ENCODE measurements at regions not wholly inside any gene's neighbourhood (a gene's known extent, or its start where the extent isn't known, plus 50 kb on each side); places are given as distances from the start of the nearest gene placed in this dataset.

DNA sequence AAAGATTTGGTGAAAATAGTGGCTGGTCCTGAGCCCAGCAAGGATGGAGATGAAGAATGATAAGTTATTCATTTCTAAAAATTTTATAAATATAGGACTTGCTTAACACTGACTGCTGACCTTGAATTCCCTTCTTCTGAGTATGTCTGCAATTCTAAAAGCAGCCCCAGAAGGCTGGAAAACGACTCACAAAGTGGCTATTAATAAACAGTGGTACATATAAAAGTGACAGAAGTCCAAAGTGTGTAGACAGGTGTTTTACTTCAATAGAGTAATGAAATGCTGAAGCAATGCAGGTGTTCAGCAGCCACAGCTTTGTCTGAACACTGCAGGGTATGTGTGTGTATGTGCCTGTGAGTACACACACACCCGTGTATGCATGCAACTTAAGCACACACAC, 219.0 kb upstream of the NRIP1 start:
- TF ChIP-seq POLR2AphosphoS5 (IDR thresholded peaks at IDR 0.05; ENCODE audit: low read depth) (no peak), GABPA (IDR thresholded peaks at IDR 0.05; ENCODE audit: low read depth) (no peak), SPI1 (IDR thresholded peaks at IDR 0.05; ENCODE audit: borderline replicate concordance, low read depth) (no peak)
- TF ChIP-seq, protein P1, sequence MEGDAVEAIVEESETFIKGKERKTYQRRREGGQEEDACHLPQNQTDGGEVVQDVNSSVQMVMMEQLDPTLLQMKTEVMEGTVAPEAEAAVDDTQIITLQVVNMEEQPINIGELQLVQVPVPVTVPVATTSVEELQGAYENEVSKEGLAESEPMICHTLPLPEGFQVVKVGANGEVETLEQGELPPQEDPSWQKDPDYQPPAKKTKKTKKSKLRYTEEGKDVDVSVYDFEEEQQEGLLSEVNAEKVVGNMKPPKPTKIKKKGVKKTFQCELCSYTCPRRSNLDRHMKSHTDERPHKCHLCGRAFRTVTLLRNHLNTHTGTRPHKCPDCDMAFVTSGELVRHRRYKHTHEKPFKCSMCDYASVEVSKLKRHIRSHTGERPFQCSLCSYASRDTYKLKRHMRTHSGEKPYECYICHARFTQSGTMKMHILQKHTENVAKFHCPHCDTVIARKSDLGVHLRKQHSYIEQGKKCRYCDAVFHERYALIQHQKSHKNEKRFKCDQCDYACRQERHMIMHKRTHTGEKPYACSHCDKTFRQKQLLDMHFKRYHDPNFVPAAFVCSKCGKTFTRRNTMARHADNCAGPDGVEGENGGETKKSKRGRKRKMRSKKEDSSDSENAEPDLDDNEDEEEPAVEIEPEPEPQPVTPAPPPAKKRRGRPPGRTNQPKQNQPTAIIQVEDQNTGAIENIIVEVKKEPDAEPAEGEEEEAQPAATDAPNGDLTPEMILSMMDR (IDR thresholded peaks at IDR 0.05; ENCODE audit: insufficient read depth, low read length) = no peak
- TF ChIP-seq, protein P2, sequence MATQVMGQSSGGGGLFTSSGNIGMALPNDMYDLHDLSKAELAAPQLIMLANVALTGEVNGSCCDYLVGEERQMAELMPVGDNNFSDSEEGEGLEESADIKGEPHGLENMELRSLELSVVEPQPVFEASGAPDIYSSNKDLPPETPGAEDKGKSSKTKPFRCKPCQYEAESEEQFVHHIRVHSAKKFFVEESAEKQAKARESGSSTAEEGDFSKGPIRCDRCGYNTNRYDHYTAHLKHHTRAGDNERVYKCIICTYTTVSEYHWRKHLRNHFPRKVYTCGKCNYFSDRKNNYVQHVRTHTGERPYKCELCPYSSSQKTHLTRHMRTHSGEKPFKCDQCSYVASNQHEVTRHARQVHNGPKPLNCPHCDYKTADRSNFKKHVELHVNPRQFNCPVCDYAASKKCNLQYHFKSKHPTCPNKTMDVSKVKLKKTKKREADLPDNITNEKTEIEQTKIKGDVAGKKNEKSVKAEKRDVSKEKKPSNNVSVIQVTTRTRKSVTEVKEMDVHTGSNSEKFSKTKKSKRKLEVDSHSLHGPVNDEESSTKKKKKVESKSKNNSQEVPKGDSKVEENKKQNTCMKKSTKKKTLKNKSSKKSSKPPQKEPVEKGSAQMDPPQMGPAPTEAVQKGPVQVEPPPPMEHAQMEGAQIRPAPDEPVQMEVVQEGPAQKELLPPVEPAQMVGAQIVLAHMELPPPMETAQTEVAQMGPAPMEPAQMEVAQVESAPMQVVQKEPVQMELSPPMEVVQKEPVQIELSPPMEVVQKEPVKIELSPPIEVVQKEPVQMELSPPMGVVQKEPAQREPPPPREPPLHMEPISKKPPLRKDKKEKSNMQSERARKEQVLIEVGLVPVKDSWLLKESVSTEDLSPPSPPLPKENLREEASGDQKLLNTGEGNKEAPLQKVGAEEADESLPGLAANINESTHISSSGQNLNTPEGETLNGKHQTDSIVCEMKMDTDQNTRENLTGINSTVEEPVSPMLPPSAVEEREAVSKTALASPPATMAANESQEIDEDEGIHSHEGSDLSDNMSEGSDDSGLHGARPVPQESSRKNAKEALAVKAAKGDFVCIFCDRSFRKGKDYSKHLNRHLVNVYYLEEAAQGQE (IDR thresholded peaks at IDR 0.05; ENCODE audit: insufficient replicate concordance, low read depth) = no peak
- Histone ChIP-seq H3K27me3 (ENCODE audit: insufficient read depth, poor library complexity, severe bottlenecking) (no peaks in the 10 kb centered on the region), H3K4me3 (replicated peaks; ENCODE audit: insufficient read depth, low read length) (no peak overlapping the region), H3K27ac (replicated peaks) (no peak overlapping the region)
- DNase-seq (ENCODE audit: low read depth in 1 of 2, low spot score in 1 of 2) = no peak

DNA sequence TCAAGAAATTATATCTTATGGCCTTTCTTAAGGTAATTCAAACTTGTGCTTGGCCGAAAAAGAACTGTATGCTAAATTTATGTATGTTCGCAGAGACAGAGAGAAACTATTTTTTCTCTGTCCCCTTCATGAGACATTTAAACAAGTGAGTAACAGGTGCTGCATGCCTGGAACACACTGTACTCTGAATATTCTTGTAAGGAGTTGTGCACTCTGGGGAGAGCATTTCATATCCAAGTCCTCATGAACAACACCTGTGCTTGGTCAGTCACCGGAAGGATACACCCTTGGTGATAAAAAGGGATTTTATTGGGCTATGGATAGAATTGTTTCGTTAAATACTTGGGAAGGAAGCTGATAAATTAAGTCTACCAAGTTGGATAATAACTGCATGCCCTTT, 220.8 kb upstream of the NRIP1 start:
- Histone ChIP-seq H3K4me3 (replicated peaks; ENCODE audit: insufficient read depth, low read length) (no peak overlapping the region), H3K27me3 (ENCODE audit: insufficient read depth, poor library complexity, severe bottlenecking) (no peaks in the 10 kb centered on the region), H3K27ac (replicated peaks) (no peak overlapping the region)
- DNase-seq (ENCODE audit: low read depth in 1 of 2, low spot score in 1 of 2) = no peak
- TF ChIP-seq, protein P2 (IDR thresholded peaks at IDR 0.05; ENCODE audit: insufficient replicate concordance, low read depth) = no peak
- no peak for TF ChIP-seq SPI1 (IDR thresholded peaks at IDR 0.05; ENCODE audit: borderline replicate concordance, low read depth)
- TF ChIP-seq, protein P1 (IDR thresholded peaks at IDR 0.05; ENCODE audit: insufficient read depth, low read length) = no peak
- TF ChIP-seq POLR2AphosphoS5 (IDR thresholded peaks at IDR 0.05; ENCODE audit: low read depth) = no peak
- no peak for TF ChIP-seq GABPA (IDR thresholded peaks at IDR 0.05; ENCODE audit: low read depth)

DNA sequence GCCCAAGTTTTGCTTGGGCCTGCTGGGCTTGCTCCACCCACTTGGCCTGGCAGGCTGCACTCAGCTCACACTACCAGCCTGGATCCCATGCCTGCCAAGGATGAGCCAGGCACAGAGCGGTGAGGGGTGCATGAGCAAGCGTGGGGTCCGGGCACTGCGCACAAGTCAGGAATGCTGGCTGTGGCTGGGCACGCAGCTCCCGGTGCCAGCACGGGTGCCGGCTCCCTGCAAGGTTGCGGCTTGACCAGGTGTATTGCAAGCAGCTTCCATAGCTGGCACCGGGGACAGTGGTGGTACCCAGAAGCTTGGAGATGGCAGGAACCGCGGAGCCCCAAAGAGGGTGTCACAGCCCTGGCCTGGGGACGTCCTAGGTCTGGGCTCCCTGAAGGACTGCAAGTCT, 224.4 kb upstream of the NRIP1 start:
- Histone ChIP-seq H3K27me3 (ENCODE audit: insufficient read depth, poor library complexity, severe bottlenecking) (no peaks in the 10 kb centered on the region), H3K27ac (replicated peaks) (no peak overlapping the region), H3K4me3 (replicated peaks; ENCODE audit: insufficient read depth, low read length) (no peak overlapping the region)
- TF ChIP-seq SPI1 (IDR thresholded peaks at IDR 0.05; ENCODE audit: borderline replicate concordance, low read depth) (no peak), POLR2AphosphoS5 (IDR thresholded peaks at IDR 0.05; ENCODE audit: low read depth) (no peak), GABPA (IDR thresholded peaks at IDR 0.05; ENCODE audit: low read depth) (no peak)
- TF ChIP-seq, protein P2 (IDR thresholded peaks at IDR 0.05; ENCODE audit: insufficient replicate concordance, low read depth) = no peak
- TF ChIP-seq, protein P1 (IDR thresholded peaks at IDR 0.05; ENCODE audit: insufficient read depth, low read length) = no peak
- no peak for DNase-seq (ENCODE audit: low read depth in 1 of 2, low spot score in 1 of 2)
